ENCODE measurements at regions not wholly inside any gene's neighbourhood (a gene's known extent, or its start where the extent isn't known, plus 50 kb on each side); places are given as distances from the start of the nearest gene placed in this dataset.
A peak's percentile ranks its signal among the peaks of the same experiment; 100 is the strongest.

- FAIRE-seq = no peak
- DNase-seq (ENCODE audit: low read depth, low spot score) = no peak
- Histone ChIP-seq H3K27me3 (replicated peaks in 1 of 2; ENCODE audit: control insufficient read depth in 2 of 2, insufficient read depth in 2 of 2, low read length in 1 of 2) (no peaks in the 10 kb centered on the region; a peak in 1 of 4 replicates), H3K9me3 (replicated peaks; ENCODE audit: control insufficient read depth, insufficient read depth, low read length) (no peaks in the 10 kb centered on the region), H3K4me1 (ENCODE audit: control insufficient read depth, insufficient read depth, low read length) (peaks cover under 1% of the 10 kb centered on the region), H3K27ac (ENCODE audit: control insufficient read depth, insufficient read depth) (no peak overlapping the region), H3K4me2 (ENCODE audit: control insufficient read depth, insufficient read depth) (no peak overlapping the region), H4K20me1 (ENCODE audit: control insufficient read depth, insufficient read depth) (no peaks in the 10 kb centered on the region), H3K4me3 (no peak overlapping the region), H3K9ac (ENCODE audit: control insufficient read depth, insufficient read depth, low read length) (no peak overlapping the region), H2AFZ (ENCODE audit: control insufficient read depth, low read depth, low read length) (no peak overlapping the region), H3K79me2 (ENCODE audit: control insufficient read depth, insufficient read depth, low read length) (no peaks in the 10 kb centered on the region), H3K36me3 (ENCODE audit: control insufficient read depth in 2 of 2, insufficient read depth in 2 of 2, low read length in 1 of 2) (no peaks in the 10 kb centered on the region)
- BruUV-seq (replicated peaks) = no TSS peak
- TF ChIP-seq HDAC2 (IDR thresholded peaks at IDR 0.05) (no peak), STAT1 (conservative IDR thresholded peaks at IDR 0.05) (no peak), SIN3A (IDR thresholded peaks at IDR 0.05; ENCODE audit: low read depth, low read length) (no peak), HSF1 (IDR thresholded peaks at IDR 0.05; ENCODE audit: low read depth, low read length) (no peak)
- TF ChIP-seq, protein P1, sequence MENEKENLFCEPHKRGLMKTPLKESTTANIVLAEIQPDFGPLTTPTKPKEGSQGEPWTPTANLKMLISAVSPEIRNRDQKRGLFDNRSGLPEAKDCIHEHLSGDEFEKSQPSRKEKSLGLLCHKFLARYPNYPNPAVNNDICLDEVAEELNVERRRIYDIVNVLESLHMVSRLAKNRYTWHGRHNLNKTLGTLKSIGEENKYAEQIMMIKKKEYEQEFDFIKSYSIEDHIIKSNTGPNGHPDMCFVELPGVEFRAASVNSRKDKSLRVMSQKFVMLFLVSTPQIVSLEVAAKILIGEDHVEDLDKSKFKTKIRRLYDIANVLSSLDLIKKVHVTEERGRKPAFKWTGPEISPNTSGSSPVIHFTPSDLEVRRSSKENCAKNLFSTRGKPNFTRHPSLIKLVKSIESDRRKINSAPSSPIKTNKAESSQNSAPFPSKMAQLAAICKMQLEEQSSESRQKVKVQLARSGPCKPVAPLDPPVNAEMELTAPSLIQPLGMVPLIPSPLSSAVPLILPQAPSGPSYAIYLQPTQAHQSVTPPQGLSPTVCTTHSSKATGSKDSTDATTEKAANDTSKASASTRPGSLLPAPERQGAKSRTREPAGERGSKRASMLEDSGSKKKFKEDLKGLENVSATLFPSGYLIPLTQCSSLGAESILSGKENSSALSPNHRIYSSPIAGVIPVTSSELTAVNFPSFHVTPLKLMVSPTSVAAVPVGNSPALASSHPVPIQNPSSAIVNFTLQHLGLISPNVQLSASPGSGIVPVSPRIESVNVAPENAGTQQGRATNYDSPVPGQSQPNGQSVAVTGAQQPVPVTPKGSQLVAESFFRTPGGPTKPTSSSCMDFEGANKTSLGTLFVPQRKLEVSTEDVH (IDR thresholded peaks at IDR 0.05; ENCODE audit: low read depth, partially characterized antibody) = no peak
- TF ChIP-seq, protein P2, sequence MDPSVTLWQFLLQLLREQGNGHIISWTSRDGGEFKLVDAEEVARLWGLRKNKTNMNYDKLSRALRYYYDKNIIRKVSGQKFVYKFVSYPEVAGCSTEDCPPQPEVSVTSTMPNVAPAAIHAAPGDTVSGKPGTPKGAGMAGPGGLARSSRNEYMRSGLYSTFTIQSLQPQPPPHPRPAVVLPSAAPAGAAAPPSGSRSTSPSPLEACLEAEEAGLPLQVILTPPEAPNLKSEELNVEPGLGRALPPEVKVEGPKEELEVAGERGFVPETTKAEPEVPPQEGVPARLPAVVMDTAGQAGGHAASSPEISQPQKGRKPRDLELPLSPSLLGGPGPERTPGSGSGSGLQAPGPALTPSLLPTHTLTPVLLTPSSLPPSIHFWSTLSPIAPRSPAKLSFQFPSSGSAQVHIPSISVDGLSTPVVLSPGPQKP (IDR thresholded peaks at IDR 0.05; ENCODE audit: low read depth, low read length) = no peak
- ATAC-seq = peak; percentile 61
- ChIA-PET SMC1A (ENCODE audit: uncharacterized antibody, unreplicated experiment) (no interaction called here), CTCF (interaction anchor here (0.6 to 1.0 kb wide), 2 partner anchors 11 to 28 kb away, joined by 3 read pairs; no protein-coding TSS in a partner anchor), POLR2A (no interaction called here), RAD21 (ENCODE audit: unreplicated experiment) (no interaction called here)
- 56% methylated on average over 15 of the region's 15 CpGs for WGBS (ENCODE audit: insufficient coverage, insufficient replicate concordance, low lambda C conversion rate, missing lambda C conversion rate)
- in situ Hi-C loops (cut with MboI) (no loop called here), intact Hi-C loops (cut with micrococcal nuclease; ENCODE audit: unreplicated experiment) (no loop called here)
Measured at GRCh38 chr1:244234009-244234643, 183.0 kb downstream of the ZBTB18 start.
